Fibroblast of skin of left biceps (primary cell): ENCODE measurements at regions not wholly inside any gene's neighbourhood (a gene's known extent, or its start where the extent isn't known, plus 50 kb on each side); places are given as distances from the start of the nearest gene placed in this dataset.
"Not testable (repeated sequence)": the region's sequence is repeated elsewhere in the genome, so short reads cannot be mapped to it uniquely, and the experiment has no call there.

Experiments
- DNase-seq, 2 experiments: peaks; one replicate each; pipeline ENCODE4 v3.0.0-alpha.2; 2013; ENCODE audit warnings: low read depth in 2 of 2

DNA sequence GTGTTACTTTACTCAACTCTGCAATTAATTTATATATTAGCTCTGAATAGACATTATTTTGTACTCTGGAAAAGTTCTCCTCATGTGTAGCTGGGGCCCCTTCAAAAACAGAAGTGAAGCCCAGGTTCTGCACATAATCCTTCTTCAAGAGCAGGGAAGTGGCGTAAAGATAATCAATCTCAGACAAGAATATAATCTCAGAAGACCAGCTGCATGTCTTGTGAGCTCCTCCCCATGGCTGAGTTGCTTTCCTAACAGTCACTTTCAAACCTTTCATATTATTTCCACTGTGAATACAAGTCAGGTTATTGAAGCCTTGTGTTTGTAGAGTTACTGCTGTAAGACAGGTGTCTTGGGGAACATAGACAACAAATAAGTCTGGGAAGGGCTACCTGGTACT is 691.9 kb downstream of the RFPL4B start:
- no peak for DNase-seq

DNA sequence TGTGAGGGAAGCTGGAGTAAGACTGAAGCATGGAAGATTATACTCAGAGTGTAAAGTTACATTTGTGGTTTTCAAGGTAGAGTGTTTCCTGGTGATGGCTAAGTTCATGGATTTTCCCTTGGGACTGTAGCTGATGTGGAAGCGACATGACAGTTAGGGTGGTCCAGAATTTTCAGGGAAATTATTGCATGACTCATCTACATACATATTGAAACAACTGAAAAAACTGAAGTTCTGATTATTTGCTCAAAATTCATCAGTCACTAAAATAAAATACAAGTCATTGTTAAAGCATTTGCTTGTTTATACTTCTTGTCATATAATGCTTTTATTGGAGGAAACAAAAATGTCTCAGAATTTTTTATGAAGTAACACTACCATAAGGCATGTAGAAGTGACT is 700.0 kb downstream of the RFPL4B start:
- DNase-seq, result peak; percentile 74 to 81

DNA sequence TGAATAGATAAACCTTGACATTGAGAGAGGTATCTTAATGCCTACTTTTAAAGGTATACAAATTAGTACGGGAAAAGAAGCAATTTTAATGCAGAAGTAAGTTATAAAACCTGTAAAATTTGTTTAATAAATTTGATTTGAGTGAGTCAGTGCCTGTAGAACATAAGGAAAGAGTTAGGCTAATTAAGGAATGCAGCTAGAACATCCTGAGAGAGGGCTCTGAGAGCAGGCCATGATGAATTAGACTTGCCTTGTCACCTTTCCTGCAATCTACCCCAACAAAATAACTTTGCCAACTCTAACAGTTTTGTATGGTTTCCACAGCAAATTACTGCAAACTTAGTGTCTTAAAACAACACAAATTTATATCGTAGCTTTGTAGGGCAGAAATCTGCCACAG is 700.8 kb downstream of the RFPL4B start:
- DNase-seq, result no peak

DNA sequence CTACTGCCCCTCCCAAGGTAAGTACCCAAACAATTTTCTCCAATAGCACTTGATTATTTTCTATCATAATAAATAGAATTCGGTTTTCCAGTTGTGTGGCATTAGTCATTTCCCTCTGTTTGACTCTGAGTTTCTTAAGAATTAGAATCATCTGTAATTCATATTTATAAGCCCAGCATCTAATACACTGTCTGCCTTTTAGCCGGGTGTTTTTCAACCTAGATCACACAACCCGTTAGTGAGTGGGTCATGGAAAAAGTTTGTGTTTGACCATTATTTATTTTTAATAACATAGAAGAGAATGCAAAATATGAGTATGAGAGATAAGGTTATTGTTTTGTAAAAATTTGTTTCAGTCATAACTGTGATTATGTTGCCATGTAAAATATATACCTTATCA is 701.6 kb downstream of the RFPL4B start:
- DNase-seq, result no peak

DNA sequence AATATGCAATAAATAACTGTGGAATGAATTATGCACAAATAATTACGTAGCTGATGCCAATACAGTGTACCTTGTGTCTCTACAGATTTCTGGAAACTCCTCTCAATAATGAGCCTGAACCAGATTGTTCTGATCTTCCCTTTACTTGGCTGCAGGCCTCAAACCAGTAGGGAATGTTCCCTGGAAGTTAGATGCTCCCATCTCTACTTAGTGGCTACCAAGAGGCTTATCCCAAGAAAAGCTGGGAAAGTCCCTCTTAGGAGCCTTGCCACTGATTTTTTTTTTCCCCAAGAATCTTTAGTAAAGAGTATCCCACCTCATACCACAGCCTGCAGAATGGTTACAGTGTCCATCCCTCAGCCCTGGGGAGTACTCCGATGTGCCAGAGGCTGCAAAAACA is 702.1 kb downstream of the RFPL4B start:
- no peak for DNase-seq

DNA sequence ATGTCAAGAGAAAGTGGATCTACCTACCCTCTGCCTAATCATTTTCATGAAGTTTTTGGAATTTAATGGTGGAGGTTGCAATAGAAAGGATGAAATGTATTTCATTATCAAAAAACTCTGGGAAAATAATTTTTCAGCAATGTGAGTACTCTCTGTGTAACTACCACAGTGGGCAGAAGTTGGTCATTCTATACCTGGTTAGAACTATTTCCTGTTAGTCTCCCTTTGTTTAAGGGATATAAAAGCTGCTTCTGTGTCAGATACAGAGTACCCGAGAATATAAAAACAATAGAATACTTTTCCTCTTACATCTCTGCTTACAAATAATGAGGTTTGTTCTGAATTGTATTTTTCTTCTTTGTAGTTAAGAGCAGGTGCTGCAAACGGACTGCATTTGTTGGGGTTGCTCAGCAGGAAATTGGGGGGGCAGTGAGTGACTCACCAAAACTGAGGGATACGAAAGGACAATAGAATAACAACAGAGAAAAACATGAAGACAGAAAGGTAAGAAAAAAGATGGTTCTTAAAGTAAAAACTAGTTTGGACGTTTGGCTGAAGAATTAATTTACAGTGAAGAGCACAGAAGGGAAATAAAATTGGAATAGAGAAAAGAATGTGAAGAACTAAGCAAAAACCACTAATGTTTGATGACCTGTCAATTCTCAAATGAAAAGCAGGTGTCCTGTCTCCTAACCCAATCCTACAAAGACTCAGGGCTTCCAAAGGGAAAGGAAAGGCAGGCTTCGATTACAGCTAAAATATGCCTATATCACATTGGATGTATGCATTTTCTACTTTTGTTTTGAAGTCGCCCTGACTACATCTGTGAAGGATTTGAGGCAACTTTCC is 703.1 kb downstream of the RFPL4B start:
- peak; percentile 86 to 89 for DNase-seq

DNA sequence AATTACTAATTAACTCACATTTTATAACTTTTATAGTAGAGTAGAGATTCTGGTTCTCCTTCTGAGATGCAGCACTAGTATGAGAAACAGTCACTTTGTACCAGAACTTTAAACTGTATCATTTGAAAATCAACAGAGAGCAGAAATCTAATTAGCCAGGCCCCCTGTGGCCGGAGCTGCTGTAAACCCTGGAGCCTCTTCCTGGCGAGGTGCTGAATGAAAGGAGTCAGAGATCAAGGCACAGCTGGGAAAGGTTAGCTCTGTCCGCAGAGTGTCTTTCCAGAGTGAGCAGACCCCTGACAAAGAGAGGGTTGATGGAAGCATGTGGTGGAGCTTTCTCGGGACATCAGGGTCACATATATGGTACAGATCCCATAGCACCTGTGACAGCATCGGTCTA is 703.8 kb downstream of the RFPL4B start:
- DNase-seq, result no peak

DNA sequence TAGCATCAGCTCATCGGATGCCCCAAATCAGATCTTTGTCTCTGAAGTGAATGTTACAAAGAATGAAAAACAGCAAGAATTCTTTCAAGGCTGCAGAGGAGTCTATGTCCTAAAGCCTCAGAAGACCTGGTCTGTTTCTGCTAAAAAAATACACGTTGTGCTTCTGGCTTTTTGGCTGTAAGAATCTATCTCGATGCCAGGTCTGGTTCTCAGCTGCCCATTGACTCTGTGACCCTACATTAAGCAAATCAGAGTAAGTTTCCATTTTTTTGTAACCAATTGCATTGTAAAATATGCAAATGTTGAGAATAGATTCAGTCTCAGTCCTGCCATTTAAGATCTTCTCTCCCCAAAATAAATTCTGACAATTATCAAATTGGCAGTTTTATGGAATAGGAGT is 705.4 kb downstream of the RFPL4B start:
- DNase-seq, result no peak

DNA sequence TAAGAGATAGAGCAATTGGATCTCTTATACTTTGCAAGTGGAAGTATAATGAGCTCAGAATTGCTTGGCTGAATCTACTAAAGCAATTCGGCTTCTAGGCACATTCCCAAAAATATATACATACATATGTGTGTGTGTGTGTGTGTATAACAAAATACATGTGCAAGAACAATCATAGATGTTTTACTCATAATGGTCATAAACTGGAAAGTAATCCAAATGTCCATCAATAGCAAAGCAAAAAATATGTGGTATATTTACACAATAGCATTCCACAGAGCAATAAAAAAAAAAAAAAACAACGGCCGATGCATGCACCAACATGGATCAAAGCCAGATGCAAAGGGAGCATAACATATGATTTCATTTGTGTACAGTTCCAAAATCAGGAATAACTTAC is 707.9 kb downstream of the RFPL4B start:
- peak in 1 of 2 experiments; percentile 68 for DNase-seq

DNA sequence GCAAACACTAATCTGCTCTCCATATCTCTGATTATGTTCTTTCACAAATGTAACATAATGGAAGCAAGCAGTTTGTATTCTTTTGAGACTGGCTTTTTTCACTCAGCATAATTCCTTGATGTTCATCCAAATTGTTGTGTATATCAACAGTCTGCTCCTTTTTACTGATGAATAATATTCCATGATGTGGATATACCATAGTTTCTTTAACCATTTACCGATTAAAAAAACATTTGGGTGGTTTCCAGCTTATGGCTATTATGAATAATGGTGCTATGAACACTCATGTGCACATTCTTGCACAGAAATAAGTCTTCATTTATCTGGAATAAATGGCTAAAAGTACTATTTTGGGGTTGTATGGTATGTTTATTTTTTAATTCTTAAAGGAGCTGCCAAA is 708.9 kb downstream of the RFPL4B start:
- DNase-seq, result no peak

DNA sequence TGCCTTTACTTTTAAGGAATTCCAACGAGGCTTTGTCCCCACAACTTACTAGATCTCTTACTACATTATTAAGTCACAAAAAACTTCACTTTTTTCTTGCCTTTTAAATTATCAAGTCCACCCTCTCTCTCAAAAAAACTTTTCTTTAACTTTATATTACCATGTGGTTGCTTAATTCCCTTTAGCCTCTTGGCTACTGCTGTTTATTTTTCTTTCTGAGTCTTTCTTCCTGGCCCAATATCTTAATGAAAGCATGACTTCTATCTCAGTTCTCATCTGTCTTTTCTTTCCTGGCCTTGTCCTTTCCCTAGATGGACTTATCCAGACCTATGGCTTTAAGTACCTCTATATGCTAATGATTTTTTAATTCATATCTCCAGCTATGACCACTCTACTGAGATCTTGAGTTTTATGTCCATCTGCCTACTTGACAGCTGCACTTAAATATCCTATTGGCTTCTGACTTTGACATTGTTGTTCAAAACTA is 710.5 kb downstream of the RFPL4B start:
- DNase-seq, result no peak

DNA sequence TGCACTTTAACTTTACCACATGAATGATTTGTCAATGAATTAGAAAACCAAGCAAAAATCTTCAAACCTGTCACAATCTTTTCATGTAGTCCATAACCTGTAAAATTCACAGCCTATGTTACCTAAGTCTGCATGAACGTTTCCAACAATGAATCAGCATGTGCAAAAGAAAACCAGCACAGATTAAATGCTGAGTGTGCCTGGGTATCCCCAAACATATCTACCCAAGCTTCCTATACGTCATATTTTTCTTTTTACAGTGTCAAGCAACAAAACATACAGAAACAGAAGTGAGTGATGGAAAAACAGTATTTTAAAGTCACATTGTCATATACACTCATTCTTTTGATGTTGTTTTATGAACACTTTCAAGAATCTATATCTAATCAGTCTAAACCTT is 713.5 kb downstream of the RFPL4B start:
- DNase-seq, result no peak

DNA sequence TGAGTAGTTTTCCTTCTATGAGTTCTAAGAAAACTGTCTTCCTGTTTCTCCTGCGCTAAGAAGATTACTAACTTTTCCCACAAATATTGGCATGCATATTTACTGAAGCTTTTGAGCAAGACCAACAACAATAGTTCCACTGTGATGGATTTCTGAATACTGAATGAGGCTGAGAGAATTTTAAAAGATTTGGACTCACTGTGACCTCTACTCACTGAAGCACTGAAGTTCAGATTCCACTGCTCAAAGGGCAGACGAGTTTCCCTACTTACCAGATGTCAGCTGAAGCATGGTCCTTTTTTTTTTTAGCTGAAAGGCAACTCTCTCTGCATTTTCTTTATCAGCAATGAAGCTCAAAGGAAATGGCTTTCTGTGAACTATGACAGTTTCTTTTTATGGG is 718.5 kb downstream of the RFPL4B start:
- DNase-seq, result no peak

DNA sequence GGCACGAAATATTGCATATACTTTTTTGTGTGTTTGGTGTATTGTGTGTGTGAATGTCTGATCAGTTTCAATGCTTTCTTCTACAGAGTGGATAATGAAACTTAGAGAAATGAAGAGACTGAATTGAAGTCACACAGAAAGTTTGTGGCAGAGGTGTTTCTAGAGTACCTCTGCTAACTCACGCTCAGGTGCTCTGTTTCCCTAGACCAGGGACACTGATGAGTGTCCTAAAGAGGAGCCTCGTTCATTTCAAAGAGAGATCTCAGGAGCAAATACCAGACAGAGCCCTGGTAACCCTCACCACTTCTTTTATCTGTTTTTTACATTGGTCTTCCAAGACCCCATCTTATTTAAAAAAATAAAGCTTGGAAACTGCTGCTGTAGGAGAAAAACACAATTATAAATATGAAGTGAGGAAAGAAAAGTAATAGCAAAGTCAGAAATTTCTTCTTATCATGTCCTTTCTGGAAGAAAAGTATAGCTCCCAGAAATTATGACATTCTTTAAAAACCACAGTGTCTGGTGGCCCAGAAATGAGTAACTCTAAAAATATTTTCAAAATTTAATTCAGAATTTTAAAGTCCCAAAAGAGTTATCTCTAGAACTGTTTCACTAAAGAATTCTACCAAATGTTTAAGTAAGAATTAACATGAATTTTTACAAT is 720.6 kb downstream of the RFPL4B start:
- no peak for DNase-seq

DNA sequence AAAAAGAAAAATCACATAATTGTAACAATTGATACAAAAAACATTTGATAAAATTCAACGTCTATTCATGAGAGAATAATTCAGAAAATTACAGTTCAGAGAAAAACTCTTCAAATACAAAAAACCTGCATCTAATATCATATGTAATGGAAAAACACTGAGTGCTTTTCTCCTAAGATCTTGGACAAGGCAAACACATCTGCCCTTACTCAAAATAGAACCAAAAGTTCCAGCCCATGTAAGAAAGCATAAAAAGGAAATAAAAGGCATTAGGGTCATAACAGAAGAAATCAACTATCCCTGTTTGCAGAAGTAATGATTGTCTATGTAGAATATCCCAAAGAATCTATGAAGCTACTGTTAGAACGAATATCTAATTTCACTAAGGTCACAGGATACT is 721.4 kb downstream of the RFPL4B start:
- no peak for DNase-seq

DNA sequence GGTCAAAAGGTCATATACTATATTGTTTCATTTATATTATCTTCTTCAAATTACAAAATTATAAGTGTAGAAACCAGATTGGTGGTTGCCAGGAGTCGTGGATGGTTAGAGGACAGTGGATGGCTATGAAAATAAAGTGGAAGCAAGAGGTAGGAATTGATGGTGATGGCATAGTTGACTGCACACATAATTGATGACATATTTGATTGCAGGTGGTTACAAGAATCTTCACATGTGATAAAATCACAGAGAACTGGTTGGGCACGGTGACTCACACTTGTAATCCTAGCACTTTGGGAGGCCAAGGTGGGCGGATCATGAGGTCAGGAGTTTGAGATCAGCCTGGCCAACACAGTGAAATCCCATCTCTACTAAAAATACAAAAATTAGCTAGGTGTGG is 723.6 kb downstream of the RFPL4B start:
- not testable (repeated sequence) for DNase-seq

DNA sequence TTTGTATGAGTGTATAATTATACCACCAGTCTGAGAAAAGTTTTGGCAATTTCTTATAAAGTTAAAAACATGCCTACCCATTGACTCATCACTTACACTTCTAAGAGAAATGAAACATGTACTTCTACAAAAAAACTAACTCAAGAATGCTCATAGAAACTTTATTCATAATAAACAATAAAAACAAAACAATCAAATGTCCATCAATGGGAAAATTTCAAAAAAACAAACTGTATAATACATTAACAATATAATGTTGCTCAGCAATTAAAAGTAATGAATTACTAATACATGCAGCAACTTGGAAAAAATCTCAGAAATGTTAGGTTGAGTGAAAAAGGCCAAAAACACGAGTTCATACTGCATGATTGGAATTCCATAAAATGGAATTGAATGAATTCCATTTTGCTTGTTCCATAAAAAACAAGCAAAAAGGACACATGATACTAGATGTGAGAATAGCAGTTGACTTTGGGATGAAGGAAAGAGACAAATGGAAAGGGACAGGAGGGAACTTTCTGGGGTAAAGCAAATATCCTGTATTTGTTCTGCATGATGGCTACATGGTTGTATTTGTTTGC is 726.6 kb downstream of the RFPL4B start:
- DNase-seq, result peak; percentile 57 to 60

DNA sequence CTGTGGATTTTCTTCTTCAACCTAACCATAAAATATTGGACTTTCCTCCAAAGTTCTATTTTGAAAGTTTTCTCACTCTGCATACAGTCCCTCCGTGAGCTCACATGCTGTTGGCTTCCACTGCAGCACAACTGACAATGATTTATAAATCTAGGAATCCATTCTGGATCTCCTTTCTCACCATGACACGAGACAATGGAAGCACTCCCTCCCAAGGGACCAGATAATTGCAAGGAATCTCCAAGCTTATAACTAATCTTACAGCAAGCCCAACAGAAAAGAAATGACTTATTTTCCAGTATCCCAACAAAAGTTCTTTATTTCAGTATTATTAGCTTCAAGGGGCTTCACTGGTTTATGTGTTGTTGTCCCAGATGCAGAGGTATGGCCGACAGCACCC is 729.0 kb downstream of the RFPL4B start:
- DNase-seq, result no peak

DNA sequence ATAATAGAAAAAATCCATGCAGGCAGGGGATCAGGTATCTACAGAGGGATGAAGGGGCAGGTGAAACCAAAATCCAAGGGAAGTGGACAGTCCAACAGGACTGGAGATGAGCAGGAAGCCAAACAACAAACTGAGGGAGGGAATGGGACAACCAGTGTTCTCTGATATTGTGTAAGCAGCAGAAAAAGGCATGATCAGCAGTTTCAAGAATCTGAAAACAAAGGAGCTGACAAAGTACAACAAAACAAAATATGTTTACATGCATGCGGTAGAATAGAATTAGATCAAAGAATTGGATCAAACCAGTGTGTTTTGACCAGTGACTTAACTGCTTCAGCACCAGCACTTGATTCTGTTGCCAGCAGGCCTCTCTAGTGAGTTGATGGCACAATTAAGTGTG is 729.7 kb downstream of the RFPL4B start:
- DNase-seq, result no peak

DNA sequence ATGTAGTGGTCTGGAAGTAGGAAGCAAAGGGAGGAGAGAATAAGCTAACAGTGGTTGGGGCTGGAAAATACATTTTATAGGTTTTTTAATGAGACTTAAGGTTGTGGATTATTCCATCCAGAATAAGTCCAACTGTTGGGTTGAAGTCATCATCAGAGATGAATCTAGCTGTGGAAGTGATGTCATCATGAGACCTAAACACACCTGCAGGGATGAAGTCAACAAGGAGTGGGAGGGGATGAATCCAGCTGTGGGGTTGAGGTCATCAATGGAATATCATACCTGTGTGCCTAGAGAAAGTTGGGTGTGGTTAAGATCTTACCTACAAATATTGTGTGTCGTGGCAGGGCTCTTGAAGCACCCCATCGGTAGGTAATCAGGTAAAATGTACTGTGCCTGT is 730.7 kb downstream of the RFPL4B start:
- no peak for DNase-seq

DNA sequence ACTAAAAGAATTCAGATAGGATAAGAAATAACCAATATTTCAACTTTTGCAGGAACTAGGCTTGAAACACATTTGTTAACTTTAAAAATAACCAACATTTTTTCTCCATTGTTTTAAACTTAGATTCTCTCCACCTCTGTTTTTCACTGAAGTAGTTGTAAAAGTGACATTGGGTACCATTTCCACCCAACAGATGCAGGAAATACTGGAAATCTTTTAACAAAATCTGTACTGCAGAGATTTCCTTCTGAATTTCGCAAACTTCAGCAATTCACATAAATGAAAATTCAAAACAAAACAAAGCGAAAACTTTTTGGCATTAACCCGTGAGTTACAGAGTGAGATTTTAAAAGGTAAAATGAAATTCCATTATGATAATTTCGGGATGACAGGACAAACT is 731.7 kb downstream of the RFPL4B start:
- DNase-seq, result no peak

DNA sequence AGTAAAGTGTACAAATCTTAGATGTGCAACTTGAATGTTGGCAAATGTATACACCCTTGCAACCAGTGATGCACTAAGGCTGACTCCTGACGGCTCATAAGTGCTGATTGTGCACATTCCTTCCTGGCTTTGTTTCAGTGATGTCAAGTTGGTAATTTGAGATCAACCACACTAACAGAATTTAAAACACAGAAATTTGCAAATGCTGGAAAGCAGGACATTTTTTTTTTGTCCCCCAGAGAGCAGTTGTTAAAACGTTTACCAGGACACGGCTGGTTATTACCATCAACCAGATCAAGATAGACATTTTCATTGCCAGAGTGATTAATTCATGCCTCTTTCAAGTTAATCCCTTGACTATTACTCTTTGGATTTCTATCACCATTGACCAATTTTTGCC is 735.6 kb downstream of the RFPL4B start:
- DNase-seq, result peak; percentile 52 to 53

DNA sequence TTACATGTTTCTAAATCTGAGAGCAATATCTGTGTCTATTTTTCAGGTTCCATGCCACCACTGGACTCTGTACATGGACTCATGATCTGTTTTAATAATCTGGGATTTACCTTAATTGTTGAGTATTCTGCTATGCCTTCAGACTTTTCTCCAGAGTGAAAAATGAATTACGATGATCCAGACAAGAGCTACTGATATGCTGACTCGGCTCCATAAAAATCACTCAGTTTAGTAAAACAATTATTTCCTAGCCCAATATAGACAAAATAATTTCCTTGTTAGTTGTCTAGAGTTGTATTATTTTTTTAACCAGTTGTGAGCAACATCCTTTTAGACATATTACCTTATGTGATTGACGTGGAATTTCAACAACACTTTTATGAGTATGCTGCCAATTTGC is 736.8 kb downstream of the RFPL4B start:
- no peak for DNase-seq
